AG04449 (cell line): ENCODE measurements at regions not wholly inside any gene's neighbourhood (a gene's known extent, or its start where the extent isn't known, plus 50 kb on each side); places are given as distances from the start of the nearest gene placed in this dataset.
"Not testable (repeated sequence)": the region's sequence is repeated elsewhere in the genome, so short reads cannot be mapped to it uniquely, and the experiment has no call there.

Experiments
- CTCF ChIA-PET: fragments of 350-600 bp; formaldehyde crosslinking; extraction: SDS; loops from one replicate; lab custom pipeline; 2021; ENCODE audit warnings: antibody characterized with exemption; lab: Yijun Ruan, JAX
- POLR2A ChIA-PET: fragments of 400-600, 350-600 bp; formaldehyde crosslinking; extraction: SDS; loops from one replicate; lab custom pipeline; 2020; ENCODE audit warnings: antibody characterized with exemption, inconsistent platforms; lab: Yijun Ruan, JAX
- DNase-seq: peaks from one replicate; pipeline ENCODE4 v3.0.0-alpha.2; 2010; ENCODE audit warnings: low read depth, low spot score
- H3K4me3 ChIP-seq: 2 replicates; pipeline ENCODE4 v1.5.1; 2011; ENCODE audit warnings: low read depth, mild to moderate bottlenecking, control low read depth, low read length
- CTCF ChIP-seq: IDR thresholded peaks from one replicate; pipeline ENCODE4 v1.5.1; 2011; ENCODE audit warnings: mild to moderate bottlenecking, moderate library complexity, low read length, control low read depth, inconsistent platforms; ENCODE audit not compliant: insufficient read depth; ENCODE audit errors: missing control alignments

- ChIA-PET POLR2A (no interaction called here), CTCF (no interaction called here)
- no peak overlapping the region for H3K4me3 ChIP-seq
- no peak for TF ChIP-seq CTCF
- no peak for DNase-seq
These were observed 426.3 kb upstream of the MEF2C start for GRCh38 chr5:89309268-89309667.

GRCh38 chr5:89308606-89309040, 425.6 kb upstream of the MEF2C start:
- ChIA-PET CTCF (no interaction called here), POLR2A (no interaction called here)
- no peak overlapping the region for H3K4me3 ChIP-seq
- no peak for DNase-seq
- TF ChIP-seq CTCF = no peak

GRCh38 chr5:89307972-89308371, 425.0 kb upstream of the MEF2C start:
- no peak overlapping the region for H3K4me3 ChIP-seq
- no peak for TF ChIP-seq CTCF
- no peak for DNase-seq
- POLR2A ChIA-PET = no interaction called here
- CTCF ChIA-PET = no interaction called here

- H3K4me3 ChIP-seq, DNase-seq, POLR2A ChIA-PET, CTCF ChIA-PET: not testable (repeated sequence)
These were observed 424.2 kb upstream of the MEF2C start for GRCh38 chr5:89307141-89307540.

GRCh38 chr5:89303033-89303480, 420.1 kb upstream of the MEF2C start:
- no peak for TF ChIP-seq CTCF
- H3K4me3 ChIP-seq = no peak overlapping the region
- no peak for DNase-seq
- POLR2A ChIA-PET = no interaction called here
- CTCF ChIA-PET = interaction anchor here (1.2 kb wide), 1 partner anchor 9 kb away, joined by 3 read pairs; no protein-coding TSS in a partner anchor

GRCh38 chr5:89302102-89302891, 419.3 kb upstream of the MEF2C start:
- CTCF ChIA-PET = interaction anchor here (1.2 kb wide), 1 partner anchor 10 kb away, joined by 3 read pairs; no protein-coding TSS in a partner anchor
- no peak overlapping the region for H3K4me3 ChIP-seq
- DNase-seq = no peak
- no peak for TF ChIP-seq CTCF
- POLR2A ChIA-PET = no interaction called here
